WTC11 (cell line): ENCODE measurements at regions not wholly inside any gene's neighbourhood (a gene's known extent, or its start where the extent isn't known, plus 50 kb on each side); places are given as distances from the start of the nearest gene placed in this dataset.

ENCODE experiments used
- ATAC-seq: fragments of 200-7000 bp; cut with Tn5 transposase; 2 replicates; pipeline ENCODE4 v1.10.0; 2021; ENCODE audit warnings: mild to moderate bottlenecking, moderate library complexity
- CTCF ChIA-PET: fragments of 300-600 bp; sonication (Branson Sonifier 250); formaldehyde crosslinking; loops from one replicate; lab custom pipeline; 2021; ENCODE audit warnings: antibody characterized with exemption; lab: Charles Lee
- POLR2A ChIA-PET: fragments of 350-600 bp; sonication (Branson Sonifier 250); formaldehyde crosslinking; loops from one replicate; lab custom pipeline; 2021; ENCODE audit warnings: antibody characterized with exemption; lab: Charles Lee
- DNase-seq: peaks from one replicate; pipeline ENCODE4 v3.0.0; 2021; ENCODE audit warnings: low spot score
- H3K27ac Mint-ChIP-seq: 2 replicates; pipeline ENCODE4 v1.8.0; 2021; ENCODE audit warnings: mixed read lengths
- H3K27me3 Mint-ChIP-seq: 2 replicates; pipeline ENCODE4 v1.8.0; 2021; ENCODE audit warnings: low read depth, mild to moderate bottlenecking, moderate library complexity, mixed read lengths
- H3K36me3 Mint-ChIP-seq: 2 replicates; pipeline ENCODE4 v1.8.0; 2021; ENCODE audit warnings: mixed read lengths
- H3K4me1 Mint-ChIP-seq: 2 replicates; pipeline ENCODE4 v1.8.0; 2022; ENCODE audit warnings: mixed read lengths
- H3K4me3 Mint-ChIP-seq: 2 replicates; pipeline ENCODE4 v1.8.0; 2021; ENCODE audit warnings: mild to moderate bottlenecking, moderate library complexity, mixed read lengths
- H3K9me3 Mint-ChIP-seq: 2 replicates; pipeline ENCODE4 v1.8.0; 2021; ENCODE audit warnings: mixed read lengths
- ATF2 ChIP-seq: sonication (generic); formaldehyde crosslinking; IDR thresholded peaks from 2 replicates; pipeline ENCODE4 v1.8.1; 2022; ENCODE audit warnings: low read depth, missing genetic modification reagents, borderline replicate concordance
- CBFB ChIP-seq: sonication (generic); formaldehyde crosslinking; IDR thresholded peaks from 2 replicates; pipeline ENCODE4 v1.8.1; 2022; ENCODE audit warnings: mild to moderate bottlenecking, low read depth, missing genetic modification reagents
- CDX4 ChIP-seq: fragments of 250-450 bp; sonication (Bioruptor Pico); IDR thresholded peaks from 2 replicates; pipeline ENCODE4 v1.9.0; 2021; ENCODE audit warnings: moderate library complexity, mild to moderate bottlenecking, inconsistent platforms, borderline replicate concordance
- CREB1 ChIP-seq: sonication (generic); formaldehyde crosslinking; IDR thresholded peaks from 2 replicates; pipeline ENCODE4 v1.8.0; 2023; ENCODE audit warnings: mild to moderate bottlenecking, missing genetic modification reagents
- CREM ChIP-seq: sonication (generic); formaldehyde crosslinking; IDR thresholded peaks from 2 replicates; pipeline ENCODE4 v1.8.1; 2022; ENCODE audit warnings: mild to moderate bottlenecking, missing genetic modification reagents, moderate library complexity
- CTCF ChIP-seq: fragments of 200-600 bp; IDR thresholded peaks from 2 replicates; pipeline ENCODE4 v1.8.0; 2022; ENCODE audit warnings: antibody characterized with exemption
- GABPB1 ChIP-seq: sonication (generic); formaldehyde crosslinking; IDR thresholded peaks from 2 replicates; pipeline ENCODE4 v1.8.1; 2023; ENCODE audit warnings: mild to moderate bottlenecking, missing genetic modification reagents
- JAZF1 ChIP-seq: fragments of 250-450 bp; sonication (Bioruptor Pico); IDR thresholded peaks from 2 replicates; pipeline ENCODE4 v1.9.0; 2021; ENCODE audit warnings: moderate library complexity, mild to moderate bottlenecking, inconsistent platforms
- MXD4 ChIP-seq: fragments of 250-450 bp; sonication (Bioruptor Pico); IDR thresholded peaks from 2 replicates; pipeline ENCODE4 v1.8.0; 2021; ENCODE audit warnings: mild to moderate bottlenecking, moderate library complexity, borderline replicate concordance
- MYBL2 ChIP-seq: sonication (generic); formaldehyde crosslinking; IDR thresholded peaks from 2 replicates; pipeline ENCODE4 v1.8.1; 2023; ENCODE audit warnings: mild to moderate bottlenecking, moderate library complexity, missing genetic modification reagents
- RELA ChIP-seq: sonication (generic); formaldehyde crosslinking; IDR thresholded peaks from 2 replicates; pipeline ENCODE4 v1.8.1; 2022; ENCODE audit warnings: missing genetic modification reagents, mild to moderate bottlenecking, borderline replicate concordance
- RORB ChIP-seq: fragments of 250-450 bp; sonication (Bioruptor Pico); IDR thresholded peaks from 2 replicates; pipeline ENCODE4 v1.9.0; 2021; ENCODE audit warnings: mild to moderate bottlenecking
- SMAD3 ChIP-seq: sonication (generic); formaldehyde crosslinking; IDR thresholded peaks from 2 replicates; pipeline ENCODE4 v1.8.0; 2022; ENCODE audit warnings: missing genetic modification reagents, mild to moderate bottlenecking, borderline replicate concordance
- SP1 ChIP-seq: sonication (generic); formaldehyde crosslinking; conservative IDR thresholded peaks from 2 replicates; pipeline ENCODE4 v1.8.1; 2022; ENCODE audit warnings: missing genetic modification reagents
- TCF7 ChIP-seq: sonication (generic); formaldehyde crosslinking; IDR thresholded peaks from 2 replicates; pipeline ENCODE4 v1.8.0; 2022; ENCODE audit warnings: mild to moderate bottlenecking, low read depth, missing genetic modification reagents, moderate library complexity
- ZNF219 ChIP-seq: sonication (generic); formaldehyde crosslinking; IDR thresholded peaks from 2 replicates; pipeline ENCODE4 v1.8.0; 2023; ENCODE audit warnings: missing genetic modification reagents, mild to moderate bottlenecking, borderline replicate concordance
- TF ChIP-seq, protein P1 (sequence below): sonication (generic); formaldehyde crosslinking; IDR thresholded peaks from 2 replicates; pipeline ENCODE4 v1.8.1; 2022; ENCODE audit warnings: missing genetic modification reagents, borderline replicate concordance
- TF ChIP-seq, protein P2 (sequence below): sonication (generic); formaldehyde crosslinking; IDR thresholded peaks from 2 replicates; pipeline ENCODE4 v1.8.1; 2023; ENCODE audit warnings: mild to moderate bottlenecking, missing genetic modification reagents, moderate library complexity
- TF ChIP-seq, protein P3 (sequence below): sonication (generic); formaldehyde crosslinking; conservative IDR thresholded peaks from 2 replicates; pipeline ENCODE4 v1.8.1; 2023; ENCODE audit warnings: mild to moderate bottlenecking, low read depth, missing genetic modification reagents, moderate library complexity
- TF ChIP-seq, protein P4 (sequence below): fragments of 250-450 bp; sonication (Bioruptor Pico); IDR thresholded peaks from 2 replicates; pipeline ENCODE4 v1.8.0; 2021; ENCODE audit warnings: mild to moderate bottlenecking

DNA sequence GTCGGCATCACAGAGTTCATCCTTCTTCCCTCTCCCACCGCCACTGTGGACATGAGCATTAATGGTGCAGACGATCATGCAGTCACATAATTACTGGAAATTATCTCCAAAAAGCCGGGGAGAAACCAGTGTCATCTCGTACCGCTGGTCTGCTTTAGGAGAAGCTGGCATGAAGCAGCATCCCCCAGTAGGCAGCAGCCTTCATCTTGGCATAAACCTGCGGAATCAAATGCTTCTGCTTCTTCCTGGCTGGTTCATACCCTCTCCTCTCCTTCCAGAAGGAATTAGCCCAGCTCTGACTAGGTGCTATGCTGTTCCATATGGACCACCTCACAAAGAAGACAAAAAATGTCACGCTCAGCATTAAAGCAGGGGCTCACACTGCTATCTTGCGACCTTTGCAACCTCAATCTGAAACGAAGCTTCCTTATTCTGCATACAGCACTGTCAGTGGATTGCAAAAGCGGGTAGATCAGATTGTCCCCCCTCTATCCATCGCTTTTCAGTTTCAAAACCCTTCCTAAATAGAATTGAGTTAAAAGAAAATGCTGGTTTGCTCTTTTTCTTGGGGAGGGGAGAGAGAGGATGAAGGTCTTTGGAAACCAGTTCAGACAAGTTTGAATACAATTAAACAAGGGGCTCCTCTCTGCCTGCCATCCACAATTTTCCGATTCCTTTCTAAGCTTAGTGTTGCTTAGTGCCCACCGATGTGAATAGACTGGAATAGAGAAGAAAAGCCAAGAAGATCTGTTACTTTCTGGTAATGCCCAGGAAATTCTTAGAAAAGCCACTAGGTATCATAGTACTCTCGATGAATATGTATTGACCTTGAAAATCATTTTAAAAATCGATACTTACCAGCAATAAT lies 212.1 kb upstream of the ZNF521 start (continued):
- TF ChIP-seq CBFB (CRISPR knock-in tag): no peak
- TF ChIP-seq CDX4 (CRISPR knock-in tag): no peak
- TF ChIP-seq SMAD3: no peak
- no peak for TF ChIP-seq CREB1 (CRISPR knock-in tag)
- TF ChIP-seq ATF2 (CRISPR knock-in tag): no peak
- no peak for TF ChIP-seq MYBL2 (CRISPR knock-in tag)
- no peak for TF ChIP-seq SP1
- no peak for TF ChIP-seq GABPB1 (CRISPR knock-in tag)
- no peak for TF ChIP-seq RELA (CRISPR knock-in tag)
- TF ChIP-seq TCF7: no peak
- no peak for TF ChIP-seq RORB
- TF ChIP-seq, protein P1, sequence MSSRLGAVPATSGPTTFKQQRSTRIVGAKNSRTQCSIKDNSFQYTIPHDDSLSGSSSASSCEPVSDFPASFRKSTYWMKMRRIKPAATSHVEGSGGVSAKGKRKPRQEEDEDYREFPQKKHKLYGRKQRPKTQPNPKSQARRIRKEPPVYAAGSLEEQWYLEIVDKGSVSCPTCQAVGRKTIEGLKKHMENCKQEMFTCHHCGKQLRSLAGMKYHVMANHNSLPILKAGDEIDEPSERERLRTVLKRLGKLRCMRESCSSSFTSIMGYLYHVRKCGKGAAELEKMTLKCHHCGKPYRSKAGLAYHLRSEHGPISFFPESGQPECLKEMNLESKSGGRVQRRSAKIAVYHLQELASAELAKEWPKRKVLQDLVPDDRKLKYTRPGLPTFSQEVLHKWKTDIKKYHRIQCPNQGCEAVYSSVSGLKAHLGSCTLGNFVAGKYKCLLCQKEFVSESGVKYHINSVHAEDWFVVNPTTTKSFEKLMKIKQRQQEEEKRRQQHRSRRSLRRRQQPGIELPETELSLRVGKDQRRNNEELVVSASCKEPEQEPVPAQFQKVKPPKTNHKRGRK (CRISPR knock-in tag): no peak

- DNase-seq: no peak
- TF ChIP-seq, protein P2, sequence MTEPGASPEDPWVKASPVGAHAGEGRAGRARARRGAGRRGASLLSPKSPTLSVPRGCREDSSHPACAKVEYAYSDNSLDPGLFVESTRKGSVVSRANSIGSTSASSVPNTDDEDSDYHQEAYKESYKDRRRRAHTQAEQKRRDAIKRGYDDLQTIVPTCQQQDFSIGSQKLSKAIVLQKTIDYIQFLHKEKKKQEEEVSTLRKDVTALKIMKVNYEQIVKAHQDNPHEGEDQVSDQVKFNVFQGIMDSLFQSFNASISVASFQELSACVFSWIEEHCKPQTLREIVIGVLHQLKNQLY (CRISPR knock-in tag): no peak
- TF ChIP-seq RELA (CRISPR knock-in tag) (no peak), CREM (CRISPR knock-in tag) (no peak), ZNF219 (CRISPR knock-in tag) (no peak), CTCF (no peak), MXD4 (CRISPR knock-in tag) (no peak), JAZF1 (CRISPR knock-in tag) (no peak)
- TF ChIP-seq, protein P3, sequence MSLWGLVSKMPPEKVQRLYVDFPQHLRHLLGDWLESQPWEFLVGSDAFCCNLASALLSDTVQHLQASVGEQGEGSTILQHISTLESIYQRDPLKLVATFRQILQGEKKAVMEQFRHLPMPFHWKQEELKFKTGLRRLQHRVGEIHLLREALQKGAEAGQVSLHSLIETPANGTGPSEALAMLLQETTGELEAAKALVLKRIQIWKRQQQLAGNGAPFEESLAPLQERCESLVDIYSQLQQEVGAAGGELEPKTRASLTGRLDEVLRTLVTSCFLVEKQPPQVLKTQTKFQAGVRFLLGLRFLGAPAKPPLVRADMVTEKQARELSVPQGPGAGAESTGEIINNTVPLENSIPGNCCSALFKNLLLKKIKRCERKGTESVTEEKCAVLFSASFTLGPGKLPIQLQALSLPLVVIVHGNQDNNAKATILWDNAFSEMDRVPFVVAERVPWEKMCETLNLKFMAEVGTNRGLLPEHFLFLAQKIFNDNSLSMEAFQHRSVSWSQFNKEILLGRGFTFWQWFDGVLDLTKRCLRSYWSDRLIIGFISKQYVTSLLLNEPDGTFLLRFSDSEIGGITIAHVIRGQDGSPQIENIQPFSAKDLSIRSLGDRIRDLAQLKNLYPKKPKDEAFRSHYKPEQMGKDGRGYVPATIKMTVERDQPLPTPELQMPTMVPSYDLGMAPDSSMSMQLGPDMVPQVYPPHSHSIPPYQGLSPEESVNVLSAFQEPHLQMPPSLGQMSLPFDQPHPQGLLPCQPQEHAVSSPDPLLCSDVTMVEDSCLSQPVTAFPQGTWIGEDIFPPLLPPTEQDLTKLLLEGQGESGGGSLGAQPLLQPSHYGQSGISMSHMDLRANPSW (CRISPR knock-in tag): no peak
- TF ChIP-seq, protein P4, sequence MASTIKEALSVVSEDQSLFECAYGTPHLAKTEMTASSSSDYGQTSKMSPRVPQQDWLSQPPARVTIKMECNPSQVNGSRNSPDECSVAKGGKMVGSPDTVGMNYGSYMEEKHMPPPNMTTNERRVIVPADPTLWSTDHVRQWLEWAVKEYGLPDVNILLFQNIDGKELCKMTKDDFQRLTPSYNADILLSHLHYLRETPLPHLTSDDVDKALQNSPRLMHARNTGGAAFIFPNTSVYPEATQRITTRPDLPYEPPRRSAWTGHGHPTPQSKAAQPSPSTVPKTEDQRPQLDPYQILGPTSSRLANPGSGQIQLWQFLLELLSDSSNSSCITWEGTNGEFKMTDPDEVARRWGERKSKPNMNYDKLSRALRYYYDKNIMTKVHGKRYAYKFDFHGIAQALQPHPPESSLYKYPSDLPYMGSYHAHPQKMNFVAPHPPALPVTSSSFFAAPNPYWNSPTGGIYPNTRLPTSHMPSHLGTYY (CRISPR knock-in tag): no peak
- TF ChIP-seq, all 79 proteins: peak for 0
- ChIA-PET CTCF (interaction anchor here (0.7 kb wide), 1 partner anchor 105 kb away, joined by 3 read pairs; no protein-coding TSS in a partner anchor), POLR2A (no interaction called here)
- Mint-ChIP-seq H3K27ac (no peak overlapping the region), H3K4me3 (no peak overlapping the region), H3K27me3 (no peaks in the 10 kb centered on the region), H3K9me3 (peaks cover 4% of the 10 kb centered on the region; the same call in 1 of the 2 replicates), H3K36me3 (no peaks in the 10 kb centered on the region), H3K4me1 (no peaks in the 10 kb centered on the region)
- no peak for ATAC-seq
These were observed 211.4 kb upstream of the ZNF521 start for GRCh38 chr18:25563346-25563745.
